ENCODE measurements at regions not wholly inside any gene's neighbourhood (a gene's known extent, or its start where the extent isn't known, plus 50 kb on each side); places are given as distances from the start of the nearest gene placed in this dataset.

- TF ChIP-seq, protein P1, sequence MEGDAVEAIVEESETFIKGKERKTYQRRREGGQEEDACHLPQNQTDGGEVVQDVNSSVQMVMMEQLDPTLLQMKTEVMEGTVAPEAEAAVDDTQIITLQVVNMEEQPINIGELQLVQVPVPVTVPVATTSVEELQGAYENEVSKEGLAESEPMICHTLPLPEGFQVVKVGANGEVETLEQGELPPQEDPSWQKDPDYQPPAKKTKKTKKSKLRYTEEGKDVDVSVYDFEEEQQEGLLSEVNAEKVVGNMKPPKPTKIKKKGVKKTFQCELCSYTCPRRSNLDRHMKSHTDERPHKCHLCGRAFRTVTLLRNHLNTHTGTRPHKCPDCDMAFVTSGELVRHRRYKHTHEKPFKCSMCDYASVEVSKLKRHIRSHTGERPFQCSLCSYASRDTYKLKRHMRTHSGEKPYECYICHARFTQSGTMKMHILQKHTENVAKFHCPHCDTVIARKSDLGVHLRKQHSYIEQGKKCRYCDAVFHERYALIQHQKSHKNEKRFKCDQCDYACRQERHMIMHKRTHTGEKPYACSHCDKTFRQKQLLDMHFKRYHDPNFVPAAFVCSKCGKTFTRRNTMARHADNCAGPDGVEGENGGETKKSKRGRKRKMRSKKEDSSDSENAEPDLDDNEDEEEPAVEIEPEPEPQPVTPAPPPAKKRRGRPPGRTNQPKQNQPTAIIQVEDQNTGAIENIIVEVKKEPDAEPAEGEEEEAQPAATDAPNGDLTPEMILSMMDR (IDR thresholded peaks at IDR 0.05 in 2 of 3, conservative IDR thresholded peaks at IDR 0.05 in 1 of 3; ENCODE audit: borderline replicate concordance in 1 of 3, insufficient read depth in 1 of 3, low read depth in 2 of 3, low read length in 2 of 3), result no peak
- TF ChIP-seq ZNF274 (IDR thresholded peaks at IDR 0.05; ENCODE audit: low read depth, low read length) (no peak), POLR2AphosphoS5 (IDR thresholded peaks at IDR 0.05; ENCODE audit: low read depth, low read length) (no peak), POLR2A (IDR thresholded peaks at IDR 0.05; ENCODE audit: borderline replicate concordance, extremely low read depth, insufficient read depth, insufficient read length) (no peak), CEBPB (IDR thresholded peaks at IDR 0.05; ENCODE audit: low read depth) (no peak), REST (IDR thresholded peaks at IDR 0.05; ENCODE audit: low read depth) (no peak), SIN3A (IDR thresholded peaks at IDR 0.05; ENCODE audit: low read depth) (no peak), TCF7L2 (IDR thresholded peaks at IDR 0.05; ENCODE audit: borderline replicate concordance, extremely low read depth, insufficient read depth, insufficient read length) (no peak), EZH2 (IDR thresholded peaks at IDR 0.05) (no peak), RAD21 (IDR thresholded peaks at IDR 0.05; ENCODE audit: low read depth) (no peak)
These were observed 260.7 kb downstream of the NSUN3 start for GRCh38 chr3:94323596-94323995.
